Right lobe of liver (tissue), 4 donors: ENCODE measurements at regions not wholly inside any gene's neighbourhood (a gene's known extent, or its start where the extent isn't known, plus 50 kb on each side); places are given as distances from the start of the nearest gene placed in this dataset.

Experiments
- CTCF ChIP-seq, 4 donors: fragments of 200-600 bp in 3 of 4; fragments of 450-650 bp in 1 of 4; IDR thresholded peaks; one replicate each; pipeline versions ENCODE4 v1.5.1 to v1.8.0; 2016 to 2022; ENCODE audit warnings: antibody characterized with exemption in 4 of 4, mild to moderate bottlenecking in 2 of 4
- POLR2A ChIP-seq: fragments of 450-650 bp; IDR thresholded peaks from one replicate; pipeline ENCODE4 v1.6.1; 2017; ENCODE audit warnings: antibody characterized with exemption, mild to moderate bottlenecking
- donor health status: DM: no; HTN: no; CAD: no.
- donor health status: DM: no; HTN: no; CAD: no.
- donor health status: DM: no; HTN: yes; CAD: no.

- TF ChIP-seq CTCF (IDR thresholded peaks at IDR 0.05) = no peak
- TF ChIP-seq POLR2A = no peak
Measured at GRCh38 chr15:39132954-39133600, 447.8 kb upstream of the THBS1 start.
